HG03139 (cell line): ENCODE measurements at regions not wholly inside any gene's neighbourhood (a gene's known extent, or its start where the extent isn't known, plus 50 kb on each side); places are given as distances from the start of the nearest gene placed in this dataset.
"Not testable (repeated sequence)": the region's sequence is repeated elsewhere in the genome, so short reads cannot be mapped to it uniquely, and the experiment has no call there.

Experiments
- ATAC-seq: cut with Tn5 transposase; IDR thresholded peaks from one replicate; pipeline ENCODE4 v1.9.1; 2021; ENCODE audit not compliant: unreplicated experiment

DNA sequence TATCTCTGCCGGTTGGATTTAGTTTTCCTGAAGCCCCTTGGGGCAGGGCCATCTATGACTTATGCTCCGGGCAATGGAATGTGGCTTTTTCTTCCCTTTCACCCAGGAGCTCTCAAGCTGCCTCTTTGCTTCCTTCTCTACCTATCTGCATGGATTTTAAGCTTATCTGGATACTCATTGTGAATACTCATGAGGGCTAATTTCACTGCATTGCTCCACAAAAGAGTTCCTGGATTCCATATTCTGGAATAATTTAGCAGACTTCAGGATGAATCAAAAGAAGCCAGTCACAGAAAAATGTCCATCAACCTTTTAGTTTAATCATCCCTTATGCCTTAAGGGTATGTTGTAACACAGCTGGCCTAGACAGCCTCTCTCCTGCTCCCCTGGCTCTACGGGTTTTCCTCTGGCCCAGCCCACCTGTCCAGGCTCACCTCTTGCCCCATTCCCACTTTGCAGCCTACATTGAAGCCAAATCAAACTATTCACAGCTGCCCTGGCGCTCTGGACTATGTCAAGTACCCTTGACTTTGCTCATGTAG, 122.8 kb upstream of the RMDN2 start:
- ATAC-seq, result no peak

DNA sequence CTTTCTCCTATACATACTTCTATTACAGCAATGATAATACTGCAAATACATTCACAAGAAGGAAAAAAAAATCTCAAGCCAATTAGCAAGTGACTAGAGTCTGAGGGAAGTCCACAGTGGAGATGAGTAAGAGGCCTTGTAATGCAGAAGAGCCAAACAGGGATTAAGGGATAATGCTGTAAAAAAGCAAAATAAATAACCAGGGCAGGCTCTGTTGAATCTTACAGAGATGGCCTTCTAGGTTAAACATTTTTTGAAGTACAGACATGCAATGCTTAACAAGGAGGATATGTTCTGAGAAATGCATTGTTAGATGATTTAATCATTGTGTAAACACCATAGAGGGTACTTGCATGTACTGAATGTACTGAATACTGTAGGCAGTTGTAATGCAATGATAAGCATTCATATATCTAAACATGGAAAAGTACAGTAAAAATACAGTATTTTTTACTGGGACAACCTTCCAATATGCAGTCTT, 122.1 kb upstream of the RMDN2 start:
- no peak for ATAC-seq

DNA sequence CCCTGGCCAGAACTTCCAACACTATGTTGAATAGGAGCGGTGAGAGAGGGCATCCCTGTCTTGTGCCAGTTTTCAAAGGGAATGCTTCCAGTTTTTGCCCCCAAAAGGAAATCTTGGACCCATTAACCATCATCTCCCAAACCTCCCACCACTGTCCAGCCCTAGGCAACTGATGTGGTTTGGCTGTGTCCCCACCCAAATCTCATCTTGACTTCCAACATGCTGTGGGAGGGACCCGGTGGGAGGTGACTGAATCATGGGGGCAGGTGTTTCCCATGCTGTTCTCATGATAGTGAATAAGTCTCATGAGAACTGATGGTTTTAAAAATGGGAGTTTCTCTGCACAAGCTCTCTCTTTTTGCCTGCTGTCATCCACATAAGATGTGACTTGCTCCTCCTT, 119.1 kb upstream of the RMDN2 start:
- ATAC-seq, result not testable (repeated sequence)

DNA sequence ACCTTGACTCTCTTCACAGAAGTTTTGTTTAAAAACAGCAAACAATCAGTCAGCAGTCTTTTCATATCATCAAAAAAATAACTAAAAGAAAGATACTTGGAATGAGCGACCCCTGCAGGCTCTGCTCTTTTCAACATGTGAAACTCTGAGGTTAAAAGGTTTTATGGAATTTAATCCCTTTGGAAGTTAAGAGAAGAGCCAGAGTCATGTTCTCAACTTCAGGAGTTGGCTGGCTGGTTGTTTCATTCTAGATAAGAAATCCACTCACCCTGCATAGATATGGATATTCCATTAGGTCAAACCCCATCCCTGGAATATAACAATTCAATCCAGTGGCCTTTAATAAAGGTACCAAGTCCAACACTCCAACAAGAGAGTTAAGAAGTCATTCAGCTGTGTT, 115.6 kb upstream of the RMDN2 start:
- ATAC-seq, result no peak

DNA sequence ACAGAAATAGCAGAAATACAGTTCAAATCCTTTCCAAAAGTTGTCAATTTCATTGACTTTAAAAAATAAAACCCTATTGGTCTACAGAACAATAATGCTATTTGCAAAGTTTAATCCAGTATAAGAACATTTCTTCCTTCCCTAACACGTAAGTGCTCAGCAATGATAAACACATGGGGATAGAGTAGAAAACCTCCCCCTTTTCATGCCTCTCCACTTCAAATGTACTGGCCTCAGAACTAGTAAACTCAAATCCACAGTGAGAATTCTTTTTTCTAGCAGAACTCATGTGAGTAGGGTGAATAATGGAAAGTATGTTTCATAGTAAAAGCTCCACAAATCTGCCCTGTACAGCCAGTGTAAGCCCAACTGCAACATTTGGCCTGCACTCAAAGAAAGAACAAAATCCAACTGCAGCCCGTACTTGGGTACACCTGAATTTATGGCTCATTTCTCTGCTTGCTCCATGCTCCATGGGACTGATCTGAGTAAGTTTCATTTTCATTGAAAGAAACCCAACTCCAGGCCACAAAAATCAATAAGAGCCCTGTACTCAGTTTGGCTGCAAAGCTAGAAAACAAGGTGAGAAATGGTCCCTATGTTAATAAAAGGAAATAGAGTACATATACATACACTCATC, 115.0 kb upstream of the RMDN2 start:
- no peak for ATAC-seq

DNA sequence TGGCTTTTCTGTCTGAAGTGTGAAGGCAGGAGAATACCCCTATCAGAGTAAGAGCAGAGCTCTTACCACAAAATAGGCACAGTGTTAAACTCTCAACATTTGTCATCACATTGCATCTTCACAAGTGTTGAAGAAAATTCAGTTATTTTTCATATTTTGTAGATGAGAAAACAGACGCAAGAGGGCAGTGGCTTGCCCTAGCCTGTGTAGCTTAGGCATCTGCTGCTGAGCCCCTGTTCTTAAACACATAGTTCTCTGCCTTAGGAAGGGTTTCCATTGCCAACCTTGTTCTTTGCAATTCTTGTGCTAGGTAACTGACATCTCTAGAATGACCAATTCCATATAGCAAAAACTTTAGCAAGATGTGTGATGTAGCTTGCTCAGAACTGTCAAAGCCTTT, 112.7 kb upstream of the RMDN2 start:
- ATAC-seq, result no peak

DNA sequence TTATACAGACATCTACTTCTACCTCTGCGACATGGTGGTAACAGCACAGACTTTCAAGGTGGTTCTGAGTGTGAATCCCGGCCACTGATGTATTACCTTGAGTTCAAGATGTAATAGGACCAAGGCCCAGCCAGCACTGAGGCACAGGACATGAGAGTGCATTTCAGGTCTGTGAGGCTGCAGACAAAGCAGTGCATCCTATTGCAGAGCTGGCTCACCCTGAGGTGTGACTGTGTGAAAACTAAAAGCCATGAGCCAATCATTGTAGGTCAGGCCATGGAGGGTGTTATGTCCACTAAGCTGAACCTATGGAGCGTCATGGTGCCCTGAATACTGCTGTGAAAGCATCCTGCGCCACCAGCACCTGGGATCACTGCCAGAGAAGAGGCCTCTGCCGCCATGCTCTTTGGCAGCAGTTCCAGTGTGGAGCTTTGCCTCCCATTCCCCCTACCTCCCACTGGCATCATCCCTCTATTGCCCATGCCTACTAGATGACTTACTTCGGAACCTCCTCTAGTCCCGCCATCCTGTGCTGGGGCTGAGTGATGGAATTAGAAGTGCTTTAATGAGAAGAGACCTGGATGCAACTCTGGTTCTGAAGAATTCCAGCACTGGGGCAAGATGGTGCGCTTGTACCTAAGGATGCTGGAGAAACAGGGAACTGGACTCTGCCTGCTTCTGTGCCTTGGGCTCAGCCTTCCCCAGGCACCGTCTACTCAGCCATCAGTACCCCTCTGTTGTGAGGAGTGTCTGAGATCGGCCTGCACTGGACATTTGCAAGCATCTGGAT, 112.0 kb upstream of the RMDN2 start:
- no peak for ATAC-seq

DNA sequence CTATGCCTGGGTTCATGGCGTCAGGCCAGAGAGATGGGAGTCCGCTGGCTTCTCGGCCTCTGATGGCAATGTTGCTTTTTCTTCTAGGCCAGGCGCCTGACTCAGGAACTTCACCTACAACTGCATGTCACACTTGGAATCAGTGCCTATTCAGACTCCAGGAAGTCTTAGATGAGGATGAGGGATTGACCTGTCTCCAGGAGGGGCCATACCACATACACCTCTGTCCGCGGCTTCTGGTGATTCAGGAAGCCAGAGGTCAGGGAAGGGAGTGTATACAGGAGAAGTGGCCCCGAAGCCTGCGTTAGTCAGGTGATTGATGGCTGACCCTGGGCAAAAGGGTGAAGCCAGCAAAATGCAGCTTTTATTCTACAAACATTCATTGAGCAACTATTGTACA, 109.1 kb upstream of the RMDN2 start:
- no peak for ATAC-seq

DNA sequence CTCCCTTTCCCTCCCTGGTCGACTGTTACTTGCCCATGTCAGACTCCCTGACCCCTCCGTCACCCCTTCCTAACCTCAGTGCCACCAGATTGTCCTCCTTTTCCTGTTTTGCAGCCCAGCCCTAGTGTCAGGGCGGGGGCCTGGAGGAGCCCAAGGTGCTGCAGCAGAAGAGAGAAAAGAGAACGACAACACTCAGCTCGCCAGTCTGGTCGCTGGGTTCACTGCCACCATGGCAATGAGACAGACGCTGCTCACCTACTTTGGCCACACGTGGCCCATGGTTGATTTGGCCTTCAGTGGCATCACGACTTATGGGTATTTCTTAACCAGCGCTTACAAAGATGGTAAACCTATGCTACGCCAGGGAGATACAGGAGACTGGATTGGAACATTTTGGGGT, 108.4 kb upstream of the RMDN2 start:
- no peak for ATAC-seq

DNA sequence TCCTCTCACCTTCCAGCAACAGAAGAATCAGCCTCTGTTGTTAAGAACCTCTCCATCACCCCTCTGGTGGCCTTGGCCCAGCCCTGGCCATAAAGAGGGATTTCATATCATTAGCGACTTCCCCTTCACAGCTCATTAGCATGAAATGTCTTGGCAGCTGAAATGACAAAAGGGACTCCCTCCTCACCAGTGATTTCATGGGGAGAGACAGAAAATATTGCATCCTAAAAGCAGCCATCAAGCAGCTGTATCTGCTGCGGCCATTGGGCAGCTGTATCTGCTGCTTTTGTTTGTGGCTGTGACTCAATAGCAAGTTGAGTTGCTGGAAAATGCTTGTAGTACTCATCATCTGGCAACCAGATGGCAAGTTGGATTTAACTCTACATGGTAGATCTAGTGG, 105.9 kb upstream of the RMDN2 start:
- no peak for ATAC-seq

DNA sequence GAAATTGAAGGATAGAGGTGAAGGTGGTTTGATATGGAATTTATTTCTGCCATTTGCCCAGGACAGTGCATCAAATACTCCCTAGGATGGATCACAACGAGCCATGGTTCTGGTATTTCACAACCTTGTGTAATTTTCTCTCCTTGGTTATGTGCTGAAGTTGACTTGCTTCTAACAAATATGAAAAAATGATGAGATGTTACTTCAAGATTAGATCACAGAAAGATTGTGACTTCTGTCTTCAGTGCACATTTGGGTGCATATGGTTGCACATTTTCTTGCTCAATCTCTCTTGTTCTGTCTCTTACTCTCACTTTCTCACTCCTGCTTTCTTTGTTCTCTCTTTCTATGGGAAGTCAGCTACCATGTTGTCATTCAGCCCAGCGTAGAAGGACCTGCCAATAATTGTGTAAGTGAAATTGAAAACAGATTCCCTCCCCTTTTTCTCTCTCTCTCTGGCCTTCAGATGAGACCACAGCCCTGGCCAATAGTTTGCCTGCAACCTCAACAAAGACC, 104.6 kb upstream of the RMDN2 start:
- ATAC-seq, result no peak

DNA sequence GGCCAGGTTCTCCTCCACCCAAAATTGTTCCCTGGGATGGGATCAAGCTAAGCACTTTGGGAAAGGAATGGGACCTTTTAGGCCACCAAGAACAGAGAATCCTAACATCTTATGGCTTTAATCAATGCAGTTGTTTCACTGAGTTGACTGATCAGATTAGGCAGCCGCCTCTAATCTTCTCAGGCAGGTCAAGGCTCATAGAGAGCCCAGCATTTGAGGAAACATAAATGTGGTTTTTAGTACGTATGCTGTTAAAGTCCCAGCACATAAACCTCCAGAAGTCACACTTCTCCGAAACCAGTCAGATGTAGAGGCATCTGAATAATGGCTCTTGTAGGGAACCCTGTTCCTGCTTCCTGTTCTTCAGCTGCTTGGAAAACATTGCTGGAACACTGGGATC, 99.5 kb upstream of the RMDN2 start:
- ATAC-seq, result no peak

DNA sequence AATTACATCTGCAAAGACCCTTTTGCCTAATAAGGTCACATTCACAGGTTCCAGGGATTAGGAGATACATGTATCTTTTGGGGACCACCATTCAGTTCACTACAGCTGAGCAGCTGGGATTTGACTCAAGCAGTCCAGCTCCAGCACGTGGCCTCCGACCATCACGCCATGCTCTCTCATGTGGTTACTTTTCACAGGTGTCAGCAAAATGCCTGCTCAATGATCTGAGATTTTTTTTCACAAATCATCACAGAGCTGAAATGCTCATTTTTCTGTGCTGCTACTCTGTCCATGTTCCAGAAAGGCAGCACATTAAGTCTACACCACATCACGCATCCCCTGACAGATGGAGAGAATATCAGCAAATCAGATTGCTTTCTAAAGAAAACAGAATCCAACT, 98.5 kb upstream of the RMDN2 start:
- no peak for ATAC-seq

DNA sequence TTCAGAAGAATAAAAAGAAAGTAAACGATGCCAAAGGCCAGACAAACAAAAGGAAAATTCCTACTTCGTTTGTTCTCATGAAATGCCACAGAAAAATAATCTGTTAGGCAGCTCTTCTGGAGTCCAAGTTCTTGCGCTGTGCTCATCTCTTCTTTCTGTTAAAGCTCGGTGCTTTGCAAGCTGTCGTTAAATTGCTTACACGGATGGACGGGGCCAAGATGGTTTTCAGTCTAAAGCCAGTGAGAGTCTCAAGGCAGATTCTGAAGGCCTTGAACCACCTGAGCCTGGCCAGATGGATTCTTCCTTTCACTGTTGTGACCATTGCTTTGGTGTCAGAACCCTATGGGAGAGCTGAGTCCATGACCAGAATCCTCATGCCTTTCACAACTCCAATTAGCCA, 97.6 kb upstream of the RMDN2 start:
- ATAC-seq, result no peak

DNA sequence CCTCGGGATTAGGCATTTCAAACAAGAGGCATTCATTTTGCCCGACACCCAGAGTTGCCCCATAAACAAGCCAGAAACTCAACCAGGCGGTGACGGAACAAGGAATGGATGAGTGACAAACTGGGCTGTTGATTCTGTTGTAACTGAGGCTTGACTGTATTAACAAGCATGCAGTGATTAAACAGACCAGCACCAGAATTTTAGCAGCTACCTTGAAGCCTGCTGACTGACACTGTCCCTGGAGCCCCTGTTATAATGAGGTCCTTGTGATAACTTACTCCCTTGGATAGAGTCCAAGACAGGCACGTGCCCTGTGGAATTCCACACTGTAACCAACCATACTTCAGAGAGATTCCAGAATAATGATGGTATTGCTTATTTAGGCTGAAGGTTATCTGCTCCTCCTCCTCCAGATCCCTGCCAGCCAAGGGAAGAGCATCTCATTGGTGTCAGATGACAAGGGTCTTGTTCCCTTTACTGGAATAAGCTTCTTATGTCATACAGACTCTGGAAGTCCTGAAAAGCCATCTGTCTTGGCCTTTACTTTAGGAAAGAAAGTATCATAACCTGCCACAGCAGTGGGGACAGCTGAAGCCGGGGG, 97.1 kb upstream of the RMDN2 start:
- no peak for ATAC-seq

DNA sequence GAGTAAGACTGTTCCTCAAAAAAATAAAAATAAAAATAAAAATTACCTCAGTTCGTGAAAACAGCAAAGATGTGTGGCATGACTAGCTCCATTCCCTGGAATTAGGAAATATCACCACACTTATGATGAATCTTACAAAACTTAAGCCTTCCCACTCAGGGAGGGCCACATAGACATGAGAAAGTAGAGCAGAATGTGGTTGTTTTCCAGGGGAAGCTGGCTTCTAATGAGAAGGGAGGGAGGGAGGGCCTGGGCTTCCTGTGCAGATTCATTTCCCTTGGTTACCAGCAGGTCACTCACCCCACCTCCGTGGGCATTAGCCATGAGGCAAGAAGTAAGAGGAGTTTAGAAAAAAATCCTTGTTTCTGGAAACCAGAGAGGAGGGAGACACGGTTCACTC, 95.9 kb upstream of the RMDN2 start:
- no peak for ATAC-seq

DNA sequence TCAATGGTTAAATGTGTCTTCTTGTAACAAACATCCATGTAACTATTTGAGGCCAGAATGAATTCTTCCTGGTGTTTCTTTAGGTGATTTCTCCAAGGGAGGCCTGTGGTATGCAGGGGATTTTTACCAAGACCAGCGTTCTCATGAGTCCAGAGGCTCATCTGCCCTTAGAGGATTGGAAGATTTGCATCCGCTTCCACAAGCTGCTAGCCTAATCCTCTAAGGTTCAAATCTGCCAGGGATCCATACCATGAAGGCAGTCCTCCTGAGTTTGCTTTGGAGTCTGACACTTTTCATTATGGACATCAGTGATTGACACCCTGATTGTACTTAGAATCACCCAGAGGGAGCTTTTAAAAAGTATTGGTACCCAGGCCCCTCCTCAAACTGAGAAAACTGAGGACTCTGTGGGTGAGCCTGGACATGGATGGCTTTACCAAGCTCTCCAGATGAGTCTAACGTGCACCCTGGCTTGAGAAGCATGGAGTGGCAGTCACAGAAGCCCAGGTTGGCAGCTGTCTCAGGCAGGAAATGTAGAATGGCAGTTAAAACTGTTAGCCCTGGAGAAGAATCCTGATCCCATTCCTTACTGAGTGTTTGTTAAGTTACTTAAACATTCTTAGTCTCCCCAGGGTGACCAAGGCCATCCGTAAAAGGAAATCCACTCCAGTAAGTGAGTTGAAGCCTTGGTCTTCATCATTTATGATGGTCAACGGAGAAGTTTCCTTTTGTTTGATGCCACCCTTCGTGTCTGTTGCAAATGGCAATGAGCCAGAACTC, 95.3 kb upstream of the RMDN2 start:
- ATAC-seq, result no peak

DNA sequence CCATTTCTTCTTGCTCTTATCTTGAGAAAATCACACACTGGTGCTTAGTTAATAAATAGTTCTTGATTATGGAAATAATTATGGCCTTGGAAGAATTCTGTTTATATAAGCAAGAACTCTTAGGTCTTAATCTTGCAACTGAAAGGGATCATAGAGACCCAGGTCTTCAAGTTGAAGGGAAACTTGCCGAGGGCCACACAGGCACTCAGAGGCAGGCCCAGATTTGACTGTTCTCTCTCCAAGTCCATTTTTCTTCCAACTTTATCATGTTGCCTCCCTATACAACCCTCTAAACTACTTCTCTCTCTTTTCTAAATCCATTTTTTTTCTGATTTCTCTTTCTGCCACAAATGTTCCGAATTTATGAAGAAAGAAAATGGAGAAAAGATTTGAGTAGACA, 94.5 kb upstream of the RMDN2 start:
- no peak for ATAC-seq

DNA sequence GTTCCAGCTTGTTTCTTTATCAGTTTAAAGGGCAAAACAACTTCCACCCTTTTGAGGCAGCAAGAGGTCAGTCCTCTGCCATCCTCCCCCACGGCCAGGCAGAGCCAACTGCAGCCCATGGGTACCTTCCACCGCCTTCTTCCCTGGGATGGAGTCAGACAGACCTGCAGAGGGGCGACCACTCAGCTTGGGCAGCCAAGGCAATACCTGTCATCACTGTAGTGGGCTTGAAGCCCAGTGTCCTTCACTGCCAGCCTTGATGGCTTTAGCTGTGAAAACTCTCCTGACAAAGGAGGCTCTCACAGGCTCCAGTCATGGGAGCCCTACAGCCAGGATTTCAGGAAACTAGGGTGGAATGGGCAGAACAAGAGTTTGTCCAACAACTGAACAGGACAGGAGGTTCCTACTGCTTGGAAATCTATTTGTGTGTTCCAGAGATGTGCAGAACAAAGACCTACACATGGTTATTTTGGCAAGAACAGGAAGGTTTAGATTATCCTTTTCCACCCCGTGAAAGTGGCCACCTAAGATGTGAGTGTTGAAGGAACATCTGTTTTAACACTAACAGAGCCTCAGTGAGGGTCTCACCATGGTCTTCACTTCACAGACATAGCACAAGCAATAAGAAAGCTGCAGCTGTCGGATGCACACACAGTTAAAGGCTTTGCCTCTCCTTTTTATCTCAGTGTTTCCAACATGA, 93.9 kb upstream of the RMDN2 start:
- ATAC-seq, result no peak

DNA sequence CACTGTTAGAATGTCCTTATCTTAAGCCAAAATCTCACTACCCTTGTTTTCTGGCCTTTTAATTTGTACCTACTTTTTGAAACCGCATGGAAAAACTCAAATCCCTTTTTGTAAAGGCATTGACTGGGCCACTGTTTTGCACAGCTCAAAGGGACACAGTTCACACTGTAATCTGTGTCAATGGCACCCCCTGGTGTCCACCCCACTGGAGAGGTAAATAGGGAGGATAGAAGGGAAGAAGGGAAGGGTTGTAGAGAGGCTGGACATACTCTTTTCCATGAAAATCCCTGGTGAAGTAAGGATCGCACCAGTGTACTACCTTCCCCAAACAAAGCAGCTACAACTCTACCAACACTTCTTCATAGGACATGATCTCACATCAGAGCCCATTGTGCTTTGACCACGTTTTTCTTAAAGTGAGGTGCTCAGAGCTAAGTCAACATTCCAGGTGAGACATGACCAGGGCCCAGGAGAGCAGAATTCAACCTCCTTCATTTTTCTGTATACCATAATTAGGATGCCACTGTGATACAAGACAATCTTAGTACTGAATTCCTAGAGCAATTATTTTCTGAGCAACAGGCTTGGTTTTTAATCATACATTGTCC, 92.4 kb upstream of the RMDN2 start:
- ATAC-seq, result no peak
